ENCODE measurements at regions not wholly inside any gene's neighbourhood (a gene's known extent, or its start where the extent isn't known, plus 50 kb on each side); places are given as distances from the start of the nearest gene placed in this dataset.

- TF ChIP-seq, protein P1, sequence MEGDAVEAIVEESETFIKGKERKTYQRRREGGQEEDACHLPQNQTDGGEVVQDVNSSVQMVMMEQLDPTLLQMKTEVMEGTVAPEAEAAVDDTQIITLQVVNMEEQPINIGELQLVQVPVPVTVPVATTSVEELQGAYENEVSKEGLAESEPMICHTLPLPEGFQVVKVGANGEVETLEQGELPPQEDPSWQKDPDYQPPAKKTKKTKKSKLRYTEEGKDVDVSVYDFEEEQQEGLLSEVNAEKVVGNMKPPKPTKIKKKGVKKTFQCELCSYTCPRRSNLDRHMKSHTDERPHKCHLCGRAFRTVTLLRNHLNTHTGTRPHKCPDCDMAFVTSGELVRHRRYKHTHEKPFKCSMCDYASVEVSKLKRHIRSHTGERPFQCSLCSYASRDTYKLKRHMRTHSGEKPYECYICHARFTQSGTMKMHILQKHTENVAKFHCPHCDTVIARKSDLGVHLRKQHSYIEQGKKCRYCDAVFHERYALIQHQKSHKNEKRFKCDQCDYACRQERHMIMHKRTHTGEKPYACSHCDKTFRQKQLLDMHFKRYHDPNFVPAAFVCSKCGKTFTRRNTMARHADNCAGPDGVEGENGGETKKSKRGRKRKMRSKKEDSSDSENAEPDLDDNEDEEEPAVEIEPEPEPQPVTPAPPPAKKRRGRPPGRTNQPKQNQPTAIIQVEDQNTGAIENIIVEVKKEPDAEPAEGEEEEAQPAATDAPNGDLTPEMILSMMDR (IDR thresholded peaks at IDR 0.05; ENCODE audit: low read depth, low read length, missing input control), result no peak
- TF ChIP-seq RAD21 (IDR thresholded peaks at IDR 0.05) (peak in 1 of 2 donors; percentile 41), JUND (IDR thresholded peaks at IDR 0.05) (no peak), FOXA1 (IDR thresholded peaks at IDR 0.05) (no peak), ATF3 (IDR thresholded peaks at IDR 0.05) (no peak), GABPA (IDR thresholded peaks at IDR 0.05 in 1 of 2, conservative IDR thresholded peaks at IDR 0.05 in 1 of 2) (no peak), MAX (IDR thresholded peaks at IDR 0.05) (no peak), YY1 (IDR thresholded peaks at IDR 0.05) (no peak)
- TF ChIP-seq, protein P2, sequence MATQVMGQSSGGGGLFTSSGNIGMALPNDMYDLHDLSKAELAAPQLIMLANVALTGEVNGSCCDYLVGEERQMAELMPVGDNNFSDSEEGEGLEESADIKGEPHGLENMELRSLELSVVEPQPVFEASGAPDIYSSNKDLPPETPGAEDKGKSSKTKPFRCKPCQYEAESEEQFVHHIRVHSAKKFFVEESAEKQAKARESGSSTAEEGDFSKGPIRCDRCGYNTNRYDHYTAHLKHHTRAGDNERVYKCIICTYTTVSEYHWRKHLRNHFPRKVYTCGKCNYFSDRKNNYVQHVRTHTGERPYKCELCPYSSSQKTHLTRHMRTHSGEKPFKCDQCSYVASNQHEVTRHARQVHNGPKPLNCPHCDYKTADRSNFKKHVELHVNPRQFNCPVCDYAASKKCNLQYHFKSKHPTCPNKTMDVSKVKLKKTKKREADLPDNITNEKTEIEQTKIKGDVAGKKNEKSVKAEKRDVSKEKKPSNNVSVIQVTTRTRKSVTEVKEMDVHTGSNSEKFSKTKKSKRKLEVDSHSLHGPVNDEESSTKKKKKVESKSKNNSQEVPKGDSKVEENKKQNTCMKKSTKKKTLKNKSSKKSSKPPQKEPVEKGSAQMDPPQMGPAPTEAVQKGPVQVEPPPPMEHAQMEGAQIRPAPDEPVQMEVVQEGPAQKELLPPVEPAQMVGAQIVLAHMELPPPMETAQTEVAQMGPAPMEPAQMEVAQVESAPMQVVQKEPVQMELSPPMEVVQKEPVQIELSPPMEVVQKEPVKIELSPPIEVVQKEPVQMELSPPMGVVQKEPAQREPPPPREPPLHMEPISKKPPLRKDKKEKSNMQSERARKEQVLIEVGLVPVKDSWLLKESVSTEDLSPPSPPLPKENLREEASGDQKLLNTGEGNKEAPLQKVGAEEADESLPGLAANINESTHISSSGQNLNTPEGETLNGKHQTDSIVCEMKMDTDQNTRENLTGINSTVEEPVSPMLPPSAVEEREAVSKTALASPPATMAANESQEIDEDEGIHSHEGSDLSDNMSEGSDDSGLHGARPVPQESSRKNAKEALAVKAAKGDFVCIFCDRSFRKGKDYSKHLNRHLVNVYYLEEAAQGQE (IDR thresholded peaks at IDR 0.05), result no peak
Observed at GRCh38 chr1:228998179-228998578, 262.9 kb downstream of the RHOU start.

All from liver (tissue), 3 donors.